ENCODE measurements at regions not wholly inside any gene's neighbourhood (a gene's known extent, or its start where the extent isn't known, plus 50 kb on each side); places are given as distances from the start of the nearest gene placed in this dataset.
"Not testable (repeated sequence)": the region's sequence is repeated elsewhere in the genome, so short reads cannot be mapped to it uniquely, and the experiment has no call there.

DNA sequence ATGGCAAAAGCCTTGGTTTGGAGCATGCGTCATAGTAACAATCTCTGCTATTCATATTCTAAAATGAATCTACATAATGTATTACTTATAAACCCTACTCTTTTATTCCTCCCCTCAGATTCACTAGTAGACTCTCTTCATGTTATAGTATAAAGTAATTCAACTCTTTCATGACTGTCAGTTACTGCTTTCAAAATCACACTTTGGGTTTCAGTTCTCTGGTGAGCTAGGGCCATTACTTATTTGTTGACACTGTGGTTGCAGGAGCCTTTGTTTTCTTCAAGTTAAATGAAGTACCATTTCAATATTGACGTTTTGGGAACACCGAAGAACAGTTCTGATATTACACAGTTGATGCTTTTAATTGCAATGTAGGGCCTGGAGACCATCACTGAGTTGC is 378.4 kb downstream of the DDX10 start:
- DNase-seq (ENCODE audit: low spot score) (no peak), FAIRE-seq (no peak)

DNA sequence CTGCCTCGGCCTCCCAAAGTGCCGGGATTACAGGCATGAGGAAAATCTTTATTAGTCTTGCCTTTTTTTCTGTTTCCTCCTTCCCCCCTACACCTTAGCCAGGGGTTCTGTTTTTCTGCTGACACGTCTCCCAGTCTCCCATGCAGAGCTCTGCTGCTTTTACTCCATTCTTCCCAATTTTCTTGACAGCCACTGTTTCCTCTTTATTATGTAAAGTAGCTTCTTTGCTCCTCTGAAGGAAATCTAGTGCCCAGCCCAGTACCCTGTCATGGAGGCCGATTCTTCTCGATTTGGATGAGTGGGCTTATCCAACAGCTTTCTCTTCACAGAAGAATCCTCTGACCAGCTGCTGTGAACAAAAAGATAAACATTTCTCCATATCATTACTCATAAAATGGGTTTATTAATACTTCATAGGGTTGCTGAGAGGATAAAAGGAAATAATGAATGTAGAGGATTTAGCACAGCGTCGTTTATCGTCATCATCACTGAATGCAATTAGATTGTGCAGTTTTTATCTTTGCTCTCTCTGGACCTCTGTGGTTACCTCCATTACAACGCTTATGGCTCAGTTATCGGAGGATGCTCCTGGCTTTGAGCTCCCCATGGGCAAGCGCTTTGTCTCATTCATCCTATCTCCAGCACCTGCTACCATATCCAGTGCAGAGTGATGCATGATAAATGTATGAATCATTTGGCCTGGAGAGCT is 375.6 kb upstream of the C11orf87 start:
- FAIRE-seq = no peak
- DNase-seq (ENCODE audit: low spot score) = no peak

DNA sequence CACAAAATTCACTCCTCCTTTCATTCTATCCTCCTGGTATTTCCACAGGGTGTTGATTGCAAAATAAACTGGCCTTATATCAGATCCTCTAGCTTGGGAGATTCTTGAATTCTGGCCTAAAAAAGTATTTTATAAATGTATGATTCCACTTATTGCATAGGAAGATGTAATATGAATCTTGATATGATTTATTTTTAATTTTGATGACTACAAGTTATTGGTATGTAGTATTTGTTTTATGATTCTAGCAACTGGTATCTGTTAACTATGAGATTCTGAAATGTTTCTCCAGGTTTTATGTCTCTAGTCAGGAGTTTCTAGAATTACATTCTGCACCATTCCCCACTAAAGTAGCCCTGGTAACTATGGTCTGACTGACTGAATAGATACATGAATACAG is 373.9 kb upstream of the C11orf87 start:
- FAIRE-seq = no peak

GRCh38 chr11:109051200-109051599 is 370.8 kb upstream of the C11orf87 start:
- DNase-seq (ENCODE audit: low spot score) (no peak), FAIRE-seq (no peak)

More for the DNA sequence above, 373.9 kb upstream of the C11orf87 start:
- no peak for DNase-seq (ENCODE audit: low spot score)

- DNase-seq (ENCODE audit: low spot score) (no peak), FAIRE-seq (no peak)
Observed at GRCh38 chr11:109059402-109059801, 362.6 kb upstream of the C11orf87 start.

GRCh38 chr11:109061394-109061793 is 360.6 kb upstream of the C11orf87 start:
- no peak for DNase-seq (ENCODE audit: low spot score)
- no peak for FAIRE-seq

- FAIRE-seq (no peak), DNase-seq (ENCODE audit: low spot score) (no peak)
Observed at GRCh38 chr11:109062445-109062844, 359.5 kb upstream of the C11orf87 start.

- FAIRE-seq (no peak), DNase-seq (ENCODE audit: low spot score) (no peak)
Observed at GRCh38 chr11:109062871-109063270, 359.1 kb upstream of the C11orf87 start.

DNA sequence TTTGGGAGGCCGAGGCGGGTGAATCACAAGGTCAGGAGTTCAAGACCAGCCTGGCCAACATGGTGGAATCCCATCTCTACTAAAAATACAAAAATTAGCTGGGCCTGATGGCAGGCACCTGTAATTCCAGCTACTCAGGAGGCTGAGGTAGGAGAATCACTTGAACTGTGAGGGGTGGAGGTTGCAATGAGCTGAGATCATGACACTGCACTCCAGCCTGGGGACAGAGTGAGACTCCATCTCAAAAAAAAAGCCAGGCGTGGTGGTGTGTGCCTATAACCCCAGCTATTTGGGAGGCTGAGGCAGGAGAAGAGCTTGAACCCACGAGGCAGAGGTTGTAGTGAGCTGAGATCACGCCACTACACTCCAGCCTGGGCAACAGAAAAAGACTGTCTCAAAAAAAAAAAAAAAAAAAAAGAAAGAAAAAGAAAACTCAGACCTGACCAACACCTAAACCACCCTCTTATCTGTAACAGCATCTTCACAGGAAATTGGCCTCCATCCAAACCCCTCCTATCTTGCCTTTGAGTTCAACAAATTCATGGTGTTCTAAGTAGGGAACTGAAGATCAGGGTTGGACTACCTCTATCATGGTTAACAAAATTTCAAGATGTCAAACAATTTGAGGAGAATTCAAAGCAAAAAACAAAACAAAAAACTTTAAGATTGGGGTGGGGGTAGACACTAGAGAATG is 357.2 kb upstream of the C11orf87 start:
- not testable (repeated sequence) for FAIRE-seq; DNase-seq (ENCODE audit: low spot score)

- no peak for DNase-seq (ENCODE audit: low spot score)
- FAIRE-seq = no peak
Observed at GRCh38 chr11:109071262-109071661, 350.7 kb upstream of the C11orf87 start.

GRCh38 chr11:109071712-109072524 is 350.1 kb upstream of the C11orf87 start:
- FAIRE-seq (no peak), DNase-seq (ENCODE audit: low spot score) (no peak)

- no peak for DNase-seq (ENCODE audit: low spot score)
- FAIRE-seq = no peak
Observed at GRCh38 chr11:109073032-109073822, 348.8 kb upstream of the C11orf87 start.

GRCh38 chr11:109075976-109076375 is 346.0 kb upstream of the C11orf87 start:
- no peak for FAIRE-seq
- DNase-seq (ENCODE audit: low spot score) = no peak

DNA sequence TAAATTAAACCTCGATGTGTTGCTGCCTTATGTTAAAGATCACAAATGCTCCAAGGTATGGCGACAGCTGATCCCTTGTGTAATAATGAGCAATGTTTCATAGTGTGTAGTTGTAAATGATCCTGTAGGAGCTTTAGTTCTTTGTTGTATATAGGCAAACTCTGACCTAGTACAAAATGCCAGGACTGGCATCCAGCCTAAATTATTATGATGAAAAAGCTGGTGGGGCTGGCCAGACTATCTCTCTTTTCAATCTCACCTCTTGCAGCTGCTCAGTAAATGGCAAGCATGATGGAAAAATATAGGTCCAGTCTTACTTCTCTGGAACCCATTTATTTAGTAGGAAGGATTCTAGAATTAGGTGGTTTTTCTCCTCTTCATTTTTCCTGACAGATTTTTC is 345.1 kb upstream of the C11orf87 start:
- no peak for DNase-seq (ENCODE audit: low spot score)
- no peak for FAIRE-seq

DNA sequence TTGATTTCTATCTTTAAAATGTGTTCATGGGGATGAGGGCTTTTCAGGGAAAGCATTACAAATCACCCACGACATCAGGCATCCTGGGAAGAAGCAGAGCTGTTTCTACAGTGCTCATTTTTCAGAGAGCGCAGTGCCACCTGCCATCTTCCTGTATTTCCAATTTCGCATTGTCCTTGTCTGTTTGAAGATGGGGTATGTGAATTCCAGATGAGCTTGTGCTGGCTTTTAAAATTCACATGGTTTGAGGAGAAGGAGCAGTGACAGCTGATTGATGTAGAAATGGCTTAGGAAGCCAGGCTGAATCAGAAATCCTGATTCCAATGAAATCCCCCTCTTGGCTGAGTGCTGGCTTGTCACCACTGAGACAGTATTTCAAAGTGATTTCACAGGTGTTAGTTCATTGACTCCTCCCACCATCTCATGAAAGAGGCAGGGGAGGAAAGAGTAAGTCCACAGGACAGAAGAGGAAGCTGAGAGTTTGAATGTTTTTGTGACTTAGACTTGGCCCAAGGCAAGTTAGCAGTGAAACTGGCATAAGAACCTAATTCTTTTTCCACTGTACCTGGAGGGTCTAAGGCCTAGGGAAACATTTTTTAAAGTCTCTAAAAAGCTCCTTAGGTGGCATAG is 344.6 kb upstream of the C11orf87 start:
- FAIRE-seq (no peak), DNase-seq (ENCODE audit: low spot score) (no peak)

- FAIRE-seq = no peak
- peak; percentile 10 for DNase-seq (ENCODE audit: low spot score)
Observed at GRCh38 chr11:109085708-109086373, 336.1 kb upstream of the C11orf87 start.

DNA sequence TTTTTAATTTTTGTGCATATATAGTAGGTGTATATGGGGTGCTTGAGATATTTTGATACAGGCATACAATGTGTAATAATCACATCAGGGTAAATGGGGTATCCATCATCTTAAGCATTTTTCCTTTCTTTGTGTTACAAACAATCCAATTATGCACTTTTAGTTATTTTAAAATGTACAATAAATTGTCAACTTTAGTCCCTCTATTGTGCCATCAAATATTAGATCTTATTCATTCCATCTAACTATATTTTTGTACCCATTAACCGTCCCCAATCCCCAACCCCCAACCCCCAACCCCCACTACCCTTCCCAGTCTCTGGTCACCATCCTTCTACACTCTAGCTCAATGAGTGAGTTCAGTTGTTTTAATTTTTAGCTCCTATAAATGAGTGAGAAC is 335.1 kb upstream of the C11orf87 start:
- FAIRE-seq = no peak
- no peak for DNase-seq (ENCODE audit: low spot score)

- no peak for FAIRE-seq
Observed at GRCh38 chr11:109088086-109088485, 333.9 kb upstream of the C11orf87 start.

DNA sequence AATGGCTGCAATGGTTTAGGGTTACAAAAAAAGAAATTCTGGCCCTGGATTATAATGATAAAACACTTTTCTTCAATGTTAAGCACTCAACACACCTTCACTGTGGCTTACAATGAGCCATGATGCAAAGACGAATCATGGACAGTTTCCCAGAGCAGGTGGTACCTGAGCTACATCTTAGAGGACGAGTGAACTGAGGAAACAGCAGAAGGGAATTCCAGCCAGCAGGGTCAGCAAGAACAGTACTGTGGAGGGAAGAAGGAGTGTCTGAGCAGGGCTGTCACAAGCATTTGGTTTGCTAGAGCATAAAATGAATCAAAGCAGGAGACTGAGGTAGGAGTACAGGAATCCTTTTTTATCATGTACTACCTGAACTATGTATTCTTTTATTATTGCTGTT is 332.8 kb upstream of the C11orf87 start:
- FAIRE-seq = no peak
- DNase-seq (ENCODE audit: low spot score) = no peak

More at GRCh38 chr11:109088086-109088485, 333.9 kb upstream of the C11orf87 start:
- DNase-seq (ENCODE audit: low spot score) = no peak

GRCh38 chr11:109093354-109093753 is 328.6 kb upstream of the C11orf87 start:
- DNase-seq (ENCODE audit: low spot score) = no peak
- FAIRE-seq = no peak
